ENCODE measurements at regions not wholly inside any gene's neighbourhood (a gene's known extent, or its start where the extent isn't known, plus 50 kb on each side); places are given as distances from the start of the nearest gene placed in this dataset.

DNA sequence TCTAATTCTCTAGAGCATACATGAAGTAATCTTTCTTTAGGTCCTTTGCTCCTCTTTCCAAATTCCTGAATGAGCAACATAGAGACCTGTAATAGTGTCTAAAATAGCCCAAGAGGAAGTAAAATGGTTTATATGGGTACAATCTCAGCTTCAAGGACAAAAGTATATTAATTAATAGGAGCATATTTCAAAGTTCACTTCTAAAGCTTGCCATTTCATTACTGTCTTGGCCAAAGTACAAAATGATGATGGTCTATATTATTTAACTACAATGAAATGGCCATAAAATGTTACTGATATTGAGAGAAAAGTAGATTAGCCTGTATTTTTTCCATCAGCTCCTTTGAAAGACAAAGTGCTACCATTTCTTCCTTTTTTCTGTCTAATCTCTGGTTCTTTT lies 410.4 kb upstream of the NOVA1 start:
- DNase-seq: no peak

DNA sequence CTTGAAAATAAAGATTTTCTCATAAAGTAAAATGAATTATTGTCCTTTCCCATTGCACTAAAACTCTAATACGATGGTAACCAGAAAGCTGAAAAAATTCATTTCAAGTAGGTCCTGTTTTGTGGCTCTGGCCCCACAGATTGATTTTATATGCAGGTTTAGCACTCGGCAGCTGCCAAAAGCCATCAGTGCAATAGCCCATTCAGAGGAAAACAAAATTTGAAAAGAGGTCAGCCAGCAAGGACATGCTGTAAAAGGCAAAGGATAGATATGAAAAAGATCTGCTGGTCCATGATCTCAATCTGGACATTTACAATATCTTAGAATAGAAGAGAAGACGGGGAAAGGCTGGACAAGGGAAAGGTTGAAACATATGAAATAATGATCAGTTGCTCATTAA lies 414.8 kb upstream of the NOVA1 start:
- no peak for DNase-seq

DNA sequence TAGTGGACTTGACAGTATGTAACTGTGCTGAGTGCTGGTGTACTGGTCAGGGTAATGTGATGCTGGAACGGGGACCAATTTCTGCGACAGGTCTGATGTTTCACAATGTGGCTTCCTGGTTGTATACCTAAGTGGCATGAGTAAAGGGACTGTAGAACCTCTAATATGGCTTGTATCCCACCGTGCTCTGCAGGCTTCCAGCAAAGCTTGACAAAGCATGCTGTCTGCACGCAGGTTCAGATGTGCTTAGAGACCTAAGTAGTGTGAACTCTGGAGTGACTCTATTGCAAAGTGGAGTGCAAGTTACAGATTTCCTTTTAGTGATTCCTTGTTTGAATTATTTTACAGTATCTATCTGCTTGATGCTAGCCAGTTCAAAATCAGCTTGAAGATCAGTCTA lies 415.8 kb upstream of the NOVA1 start:
- no peak for DNase-seq

- no peak for DNase-seq
Measured at GRCh38 chr14:27015065-27015464, 417.2 kb upstream of the NOVA1 start.

GRCh38 chr14:27025648-27026047 lies 427.8 kb upstream of the NOVA1 start:
- no peak for DNase-seq

DNA sequence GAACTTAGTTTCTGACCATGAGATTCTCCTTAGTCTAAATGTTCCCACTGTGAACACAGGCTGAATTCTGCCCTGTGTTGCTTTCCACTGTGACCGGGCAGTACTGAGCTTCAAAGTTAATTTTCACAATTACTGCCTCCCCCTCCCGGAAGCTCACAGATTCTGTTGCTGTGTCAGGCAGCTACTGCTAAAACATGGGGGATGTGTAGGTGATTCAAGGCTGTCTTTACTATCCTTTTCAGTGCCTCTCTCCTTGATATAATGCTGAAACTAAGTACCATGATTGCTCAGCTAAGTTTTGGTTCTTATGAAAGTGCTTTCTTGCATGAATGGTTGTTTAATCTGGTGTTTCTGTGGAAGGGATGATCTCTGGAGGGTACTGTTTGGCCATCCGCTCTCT lies 428.3 kb upstream of the NOVA1 start:
- no peak for DNase-seq

DNA sequence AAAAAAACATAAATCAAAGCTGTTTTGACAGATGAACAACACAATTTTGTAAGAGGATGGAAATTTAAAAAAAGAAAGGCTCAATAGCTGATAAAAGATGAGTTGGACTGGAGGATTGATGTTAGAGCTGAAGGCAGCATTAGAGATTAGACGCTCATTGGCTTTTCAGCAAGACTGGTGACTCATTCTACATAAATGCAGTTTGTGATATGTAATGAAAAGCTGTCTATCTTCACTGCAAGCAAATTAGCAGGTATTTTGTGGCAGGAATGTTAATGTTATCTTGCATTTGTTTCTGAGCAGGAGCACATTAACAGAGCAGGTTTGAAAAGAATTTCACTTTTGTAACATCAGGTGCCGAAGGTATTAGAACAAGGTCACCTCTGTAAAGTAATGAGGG lies 442.7 kb upstream of the NOVA1 start:
- no peak for DNase-seq

- DNase-seq: peak; percentile 18
Measured at GRCh38 chr14:27049701-27050100, 451.9 kb upstream of the NOVA1 start.

DNA sequence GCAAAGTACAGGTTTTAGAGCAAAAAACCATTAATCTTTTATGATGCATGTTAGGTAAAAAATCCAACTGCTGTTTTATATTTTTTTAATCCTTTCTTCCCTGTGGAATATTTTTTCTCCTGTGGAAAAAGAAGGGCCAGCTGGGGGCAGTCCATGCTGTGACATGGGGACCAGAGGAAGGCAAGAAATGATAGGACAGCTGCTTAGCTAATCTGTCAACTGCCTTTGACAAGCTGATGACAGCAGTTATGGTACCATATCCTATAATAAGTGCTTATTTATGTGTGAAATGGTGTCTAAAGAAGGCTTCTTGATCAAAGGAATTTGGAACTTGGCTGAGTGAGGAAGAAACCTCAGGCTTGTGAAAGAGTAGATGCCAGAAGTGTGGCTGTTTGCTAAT lies 452.4 kb upstream of the NOVA1 start:
- DNase-seq: no peak

DNA sequence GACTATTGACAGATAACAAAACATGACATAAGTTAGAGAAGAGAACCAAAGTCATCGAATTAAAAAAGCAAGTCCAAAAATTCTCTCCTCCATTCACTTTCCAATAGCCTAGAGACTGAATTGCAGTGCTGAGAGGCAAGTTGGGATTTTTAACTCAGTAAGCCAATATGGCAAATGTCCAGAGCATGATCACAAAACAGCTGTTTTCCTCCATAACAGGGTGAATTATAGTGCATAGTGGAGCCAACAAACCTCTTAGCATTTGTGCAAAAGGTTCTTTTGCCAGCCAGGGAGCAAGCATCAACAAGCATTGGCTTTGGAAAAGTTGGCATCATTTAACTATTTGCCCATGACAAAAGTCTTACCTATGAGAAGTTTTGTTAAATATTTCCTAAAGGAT lies 458.8 kb upstream of the NOVA1 start:
- DNase-seq: no peak

- DNase-seq: no peak
Measured at GRCh38 chr14:27061299-27061698, 463.5 kb upstream of the NOVA1 start.

GRCh38 chr14:27063959-27064358 lies 466.1 kb upstream of the NOVA1 start:
- DNase-seq: no peak

DNA sequence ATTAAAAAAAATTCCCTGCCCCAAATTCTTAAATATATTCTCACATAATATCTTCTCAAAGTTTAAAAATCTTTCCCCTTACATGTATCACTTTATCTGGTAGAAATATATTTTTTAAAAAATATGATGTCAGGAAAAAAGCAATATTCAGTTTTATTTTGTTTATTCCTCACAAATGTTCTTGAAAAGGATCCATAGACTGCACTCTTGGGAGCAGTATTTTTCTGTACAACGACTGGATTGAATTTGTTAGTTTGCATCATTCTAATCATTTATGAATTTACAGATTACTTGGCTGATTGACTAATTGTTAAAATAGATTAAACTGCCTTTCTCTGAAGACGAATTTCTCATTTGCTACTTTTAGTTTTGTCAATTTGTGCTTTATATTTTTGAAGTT lies 468.1 kb upstream of the NOVA1 start:
- no peak for DNase-seq

DNA sequence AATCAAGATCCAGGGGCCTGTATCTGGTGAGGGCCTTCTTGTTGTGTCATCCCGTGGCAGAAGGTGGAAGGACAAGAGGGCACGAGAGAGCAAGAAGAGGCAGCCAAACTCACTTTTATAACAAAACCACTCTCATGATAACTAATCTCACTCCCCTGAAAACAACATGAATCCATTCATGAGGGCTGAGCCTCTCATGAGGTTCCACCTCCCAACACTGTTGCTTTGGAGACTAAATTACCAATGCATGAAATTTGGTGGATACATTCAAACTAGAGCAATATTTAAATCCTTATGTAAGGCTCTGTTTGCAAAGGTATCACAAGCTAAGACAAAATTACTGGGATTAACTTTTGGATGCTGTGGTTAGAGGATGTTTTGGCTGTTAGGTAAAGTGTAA lies 470.1 kb upstream of the NOVA1 start:
- no peak for DNase-seq

DNA sequence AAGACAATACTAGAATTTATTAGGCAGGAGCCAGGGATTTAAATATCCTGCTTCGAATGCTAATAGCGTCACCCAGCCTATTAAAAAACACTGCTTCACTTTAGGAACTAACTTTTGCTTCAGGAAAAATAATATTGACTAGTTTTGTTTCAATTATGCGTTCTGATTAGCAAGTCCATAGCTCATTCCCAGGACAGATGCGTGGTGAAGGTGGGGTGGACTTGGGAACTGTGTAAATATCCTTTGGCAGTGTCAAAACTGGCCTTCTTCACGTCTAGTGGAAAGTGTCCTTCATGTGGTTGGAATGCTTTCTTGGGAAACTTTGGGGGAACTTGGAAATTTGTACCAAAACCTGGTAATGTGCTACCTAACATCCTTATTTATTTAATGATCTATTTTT lies 474.8 kb upstream of the NOVA1 start:
- DNase-seq: no peak

DNA sequence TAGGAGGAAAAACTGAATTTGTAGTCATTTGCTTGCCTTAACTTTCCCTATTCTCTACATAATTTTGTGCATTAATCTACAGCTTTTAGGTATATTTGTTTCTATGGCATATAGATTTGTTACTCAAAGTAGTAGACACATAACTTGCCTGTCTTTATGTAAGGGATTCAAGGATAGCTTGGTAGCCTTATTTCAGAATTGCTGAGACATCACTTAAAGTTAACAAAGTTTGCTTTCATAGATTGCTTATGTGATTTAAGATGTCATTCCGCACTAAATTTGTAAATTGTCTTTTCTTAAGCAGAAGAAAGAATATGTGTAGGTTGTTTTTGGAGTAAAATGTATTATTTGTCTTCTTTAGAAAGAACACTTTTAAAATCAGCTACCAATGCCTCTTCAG lies 477.7 kb upstream of the NOVA1 start:
- DNase-seq: no peak

DNA sequence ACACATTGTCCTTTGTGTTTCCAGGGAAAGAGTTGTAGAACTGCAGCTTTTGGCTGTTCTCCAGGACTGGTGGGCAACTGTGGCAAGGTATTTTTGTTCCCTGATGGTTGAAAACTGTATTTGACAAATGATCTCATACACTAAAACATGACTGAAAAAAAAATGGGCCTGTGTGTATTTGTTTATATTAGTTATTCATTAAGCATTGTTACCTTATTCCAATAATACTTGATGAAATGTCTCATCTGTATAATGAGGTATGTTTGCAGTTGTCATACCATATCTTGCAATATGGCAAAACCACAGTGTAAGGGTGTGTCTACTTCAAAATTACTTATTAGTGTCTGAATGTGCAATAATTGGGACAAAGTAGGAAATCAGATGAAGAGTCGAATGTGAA lies 479.4 kb upstream of the NOVA1 start:
- DNase-seq: no peak

DNA sequence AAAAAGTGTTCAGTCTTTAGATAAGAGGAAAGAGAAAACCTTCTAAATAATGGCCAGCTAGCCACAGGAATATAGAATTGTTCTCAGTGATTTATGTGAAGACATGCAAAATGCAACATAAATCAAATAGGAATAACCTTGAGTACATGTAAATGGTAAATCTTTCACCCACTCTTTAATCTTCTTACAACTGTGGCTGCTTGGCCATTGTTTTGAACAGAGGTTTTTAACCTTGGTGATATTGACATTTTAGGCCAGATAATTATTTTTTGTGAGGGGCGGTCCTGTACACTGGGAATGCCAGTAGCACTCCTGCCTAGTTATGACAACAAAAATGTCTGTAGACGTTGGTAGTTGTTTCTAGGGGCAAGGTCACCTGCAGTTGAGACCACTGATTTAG lies 479.9 kb upstream of the NOVA1 start:
- no peak for DNase-seq

DNA sequence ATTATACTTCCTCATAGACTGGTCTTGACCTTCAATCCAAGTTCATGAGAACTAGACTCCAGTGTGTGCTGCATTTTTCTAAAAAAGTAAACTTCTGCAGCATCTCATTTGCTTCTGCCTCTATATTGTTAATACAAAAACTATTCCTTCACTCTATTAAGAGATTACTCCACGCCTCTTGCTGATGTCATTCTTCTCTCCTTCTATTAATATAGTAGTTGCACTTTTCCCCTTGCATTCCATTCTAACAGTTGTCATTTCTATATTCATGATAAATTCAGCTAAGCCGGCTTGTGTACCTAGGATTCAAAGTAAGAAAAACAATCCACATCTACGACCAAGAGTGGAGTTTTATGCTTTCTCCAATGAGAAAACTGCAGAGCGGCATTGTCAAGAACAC lies 480.4 kb upstream of the NOVA1 start:
- DNase-seq: no peak

DNA sequence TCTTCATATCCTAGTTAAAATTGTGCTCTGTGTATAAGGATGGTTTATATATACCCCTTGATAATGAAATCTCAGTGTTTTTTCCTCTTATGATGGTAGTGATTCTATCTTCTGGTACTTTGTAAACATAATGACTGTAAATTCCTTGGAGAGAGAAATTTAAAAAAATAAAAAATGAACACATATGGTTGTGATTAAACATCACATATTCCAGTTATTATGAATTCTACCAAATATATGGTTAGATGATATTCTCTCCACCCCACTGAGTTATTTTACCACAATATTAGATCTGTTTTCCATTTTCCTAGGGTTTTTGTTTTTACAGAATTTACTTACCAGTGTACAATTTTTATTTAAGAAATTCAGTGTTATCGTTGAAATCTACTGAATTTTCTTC lies 481.9 kb upstream of the NOVA1 start:
- DNase-seq: no peak

DNA sequence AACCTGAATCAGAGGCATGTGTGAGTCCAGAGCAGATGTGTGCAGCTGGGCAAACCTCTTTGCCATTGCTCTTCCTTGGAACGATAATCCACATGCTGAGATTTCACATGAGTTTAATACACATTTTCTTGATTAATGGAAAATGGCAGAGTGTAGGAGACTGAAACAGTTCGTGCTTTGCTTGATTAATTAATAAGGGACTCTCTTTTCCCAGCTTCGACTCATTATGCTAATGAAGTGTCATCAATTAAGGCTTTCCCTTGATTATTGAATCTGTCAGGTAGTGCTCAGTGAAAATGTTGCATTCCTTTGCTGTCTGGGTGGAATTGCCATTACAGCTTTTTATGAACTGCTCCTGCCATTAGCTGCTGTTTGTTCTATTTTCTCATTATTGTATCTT lies 487.7 kb upstream of the NOVA1 start:
- DNase-seq: no peak

- no peak for DNase-seq
Measured at GRCh38 chr14:27090716-27091115, 492.9 kb upstream of the NOVA1 start.

DNA sequence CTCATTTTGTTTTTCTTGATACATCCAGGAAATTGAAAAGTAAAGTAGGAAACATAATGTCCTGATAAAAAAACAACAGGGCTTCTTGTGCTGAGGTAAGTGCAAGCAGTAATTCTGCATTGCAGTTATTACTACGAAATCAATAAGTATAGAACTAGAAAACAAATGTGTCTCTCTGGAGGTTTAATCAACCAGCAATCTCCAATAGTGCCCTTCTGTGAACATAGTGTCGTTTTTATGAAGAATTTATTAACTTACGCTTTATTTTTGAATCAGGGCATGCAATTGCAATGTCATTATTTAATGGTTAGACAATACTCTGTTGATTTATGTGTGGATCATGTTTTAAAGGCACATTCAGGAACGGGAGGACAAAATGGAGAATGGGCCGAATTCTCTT lies 494.1 kb upstream of the NOVA1 start:
- no peak for DNase-seq

DNA sequence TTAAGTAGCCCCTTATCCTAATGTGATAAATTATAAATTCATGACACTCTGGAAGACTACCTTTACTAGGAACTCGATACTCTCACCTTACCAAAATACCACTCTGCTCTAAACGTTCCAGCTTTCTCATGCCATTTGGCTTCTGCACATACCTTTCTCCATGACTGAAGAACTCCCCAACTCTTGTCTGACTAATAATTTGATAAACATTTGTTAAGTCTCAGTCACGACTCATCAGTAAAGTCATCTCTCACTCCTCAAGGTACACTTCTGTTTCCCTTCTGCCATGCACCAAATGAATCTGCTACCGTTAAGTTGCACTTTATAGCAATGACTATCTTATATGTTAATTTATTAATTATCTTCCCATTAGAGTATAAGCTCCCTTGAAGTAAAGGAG lies 498.3 kb upstream of the NOVA1 start:
- no peak for DNase-seq

DNA sequence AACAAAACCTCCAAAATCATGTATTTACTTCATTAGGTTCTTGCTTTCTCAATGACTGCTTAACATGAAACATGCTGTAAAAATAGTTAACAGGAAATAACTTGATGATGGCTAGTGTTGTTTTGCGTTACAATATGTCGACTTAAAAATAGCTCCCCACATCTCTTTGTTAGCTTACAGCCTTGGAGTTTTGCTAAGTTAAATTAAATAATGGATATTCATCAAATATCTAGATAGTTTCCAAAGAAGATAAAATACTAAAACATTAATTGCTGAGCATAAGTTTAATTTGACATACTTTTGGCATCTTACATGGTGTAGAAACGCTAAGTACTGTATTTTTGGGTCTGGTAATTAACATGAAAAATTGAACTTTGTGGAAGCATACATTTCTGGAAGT lies 500.6 kb upstream of the NOVA1 start:
- DNase-seq: no peak

DNA sequence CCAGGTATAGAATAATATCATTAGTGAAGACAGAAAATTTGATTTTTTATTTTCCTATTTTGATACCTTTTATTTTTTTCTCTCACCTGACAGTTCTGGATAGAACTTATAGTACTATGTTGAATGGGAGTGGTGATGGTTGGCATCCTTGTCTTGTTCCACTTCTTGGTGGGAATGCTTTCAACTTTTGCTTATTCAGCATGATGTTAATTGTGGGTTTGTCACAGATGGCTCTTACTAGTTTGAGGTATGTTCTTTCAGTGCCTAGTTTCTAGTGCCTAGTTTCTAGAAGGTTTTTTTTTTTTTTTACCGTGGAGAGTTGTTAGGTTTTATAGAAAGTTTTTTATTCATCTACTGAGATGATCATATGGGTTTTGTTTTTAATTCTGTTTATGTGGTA lies 516.3 kb upstream of the NOVA1 start:
- DNase-seq: no peak

DNA sequence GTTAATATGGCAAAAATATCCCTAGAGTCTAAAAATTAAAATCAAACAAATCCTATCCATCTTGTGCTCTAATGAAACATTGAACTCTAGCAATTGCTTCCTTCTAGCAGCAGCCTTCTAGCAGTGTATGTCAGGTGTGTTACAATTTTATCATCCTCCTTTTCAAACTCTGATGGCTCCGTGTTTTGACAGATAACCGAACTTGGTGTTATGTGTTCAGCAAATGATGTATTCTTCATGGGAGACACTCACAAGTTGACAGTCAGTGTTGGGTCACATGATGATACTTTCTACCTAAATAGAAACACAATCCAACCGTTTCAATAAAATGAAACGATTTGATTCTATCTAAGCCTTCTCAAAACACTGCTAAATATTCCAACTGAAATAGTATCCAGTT lies 525.3 kb upstream of the NOVA1 start:
- no peak for DNase-seq
